ENCODE measurements at regions not wholly inside any gene's neighbourhood (a gene's known extent, or its start where the extent isn't known, plus 50 kb on each side); places are given as distances from the start of the nearest gene placed in this dataset.
"Not testable (repeated sequence)": the region's sequence is repeated elsewhere in the genome, so short reads cannot be mapped to it uniquely, and the experiment has no call there.

- no peak for DNase-seq (ENCODE audit: low read depth)
- ChIA-PET POLR2A (no interaction called here), CTCF (no interaction called here)
- H3K4me3 ChIP-seq (ENCODE audit: low read depth, low read length), result no peak overlapping the region
- TF ChIP-seq CTCF (IDR thresholded peaks at IDR 0.05; ENCODE audit: insufficient read depth, low read depth, low read length), result no peak
- no peaks in the 10 kb centered on the region for H3K36me3 ChIP-seq (ENCODE audit: control insufficient read depth, insufficient read depth, low read length)
- no peaks in the 10 kb centered on the region for H3K27me3 ChIP-seq (ENCODE audit: control insufficient read depth, insufficient read depth, low read length)
These were observed 167.6 kb upstream of the CXorf66 start for GRCh38 chrX:140132937-140133336.

- Histone ChIP-seq H3K4me3 (ENCODE audit: low read depth, low read length) (no peak overlapping the region), H3K27me3 (ENCODE audit: control insufficient read depth, insufficient read depth, low read length) (no peaks in the 10 kb centered on the region), H3K36me3 (ENCODE audit: control insufficient read depth, insufficient read depth, low read length) (no peaks in the 10 kb centered on the region)
- no peak for TF ChIP-seq CTCF (IDR thresholded peaks at IDR 0.05; ENCODE audit: insufficient read depth, low read depth, low read length)
- ChIA-PET CTCF (no interaction called here), POLR2A (no interaction called here)
- no peak for DNase-seq (ENCODE audit: low read depth)
These were observed 158.1 kb upstream of the CXorf66 start for GRCh38 chrX:140123446-140123845.

- H3K4me3 ChIP-seq (ENCODE audit: low read depth, low read length); DNase-seq (ENCODE audit: low read depth); CTCF ChIA-PET; POLR2A ChIA-PET; H3K27me3 ChIP-seq (ENCODE audit: control insufficient read depth, insufficient read depth, low read length); H3K36me3 ChIP-seq (ENCODE audit: control insufficient read depth, insufficient read depth, low read length): not testable (repeated sequence)
These were observed 148.7 kb upstream of the CXorf66 start for GRCh38 chrX:140114059-140114458.

- no peak for DNase-seq (ENCODE audit: low read depth)
- ChIA-PET CTCF (no interaction called here), POLR2A (no interaction called here)
- Histone ChIP-seq H3K4me3 (ENCODE audit: low read depth, low read length) (no peak overlapping the region), H3K36me3 (ENCODE audit: control insufficient read depth, insufficient read depth, low read length) (no peaks in the 10 kb centered on the region), H3K27me3 (ENCODE audit: control insufficient read depth, insufficient read depth, low read length) (no peaks in the 10 kb centered on the region)
- TF ChIP-seq CTCF (IDR thresholded peaks at IDR 0.05; ENCODE audit: insufficient read depth, low read depth, low read length), result no peak
These were observed 144.8 kb upstream of the CXorf66 start for GRCh38 chrX:140110081-140110650.

- DNase-seq (ENCODE audit: low read depth), result no peak
- POLR2A ChIA-PET, result no interaction called here
These were observed 139.4 kb upstream of the CXorf66 start for GRCh38 chrX:140104760-140105159.

More at GRCh38 chrX:140104760-140105159, 139.4 kb upstream of the CXorf66 start:
- CTCF ChIA-PET, result no interaction called here
- no peaks in the 10 kb centered on the region for H3K27me3 ChIP-seq (ENCODE audit: control insufficient read depth, insufficient read depth, low read length)
- no peak for TF ChIP-seq CTCF (IDR thresholded peaks at IDR 0.05; ENCODE audit: insufficient read depth, low read depth, low read length)
- H3K4me3 ChIP-seq (ENCODE audit: low read depth, low read length), result no peak overlapping the region
- H3K36me3 ChIP-seq (ENCODE audit: control insufficient read depth, insufficient read depth, low read length), result no peaks in the 10 kb centered on the region

Data from BJ (cell line).